Adrenal gland (tissue), 2 donors: ENCODE measurements at regions not wholly inside any gene's neighbourhood (a gene's known extent, or its start where the extent isn't known, plus 50 kb on each side); places are given as distances from the start of the nearest gene placed in this dataset.

Source experiments
- small RNA-seq, 2 donors: library from RNA; depleted of rRNA; stranded (forward); fragments of <200 nt; gene quantifications; one replicate each; pipeline ENCODE3, GENCODE V24; 2016

Small RNA genes lying in the stretch of these regions (small RNA-seq; reads per million reads assigned to genes)
- 0 reads per million in 2 donors for gene AL117339.3
- gene RNU6-1118P, result 0 reads per million in 2 donors
